ENCODE measurements at regions not wholly inside any gene's neighbourhood (a gene's known extent, or its start where the extent isn't known, plus 50 kb on each side); places are given as distances from the start of the nearest gene placed in this dataset.

- Histone ChIP-seq H3K27me3 (replicated peaks; ENCODE audit: insufficient read depth) (no peaks in the 10 kb centered on the region), H3K4me3 (no peak overlapping the region), H3K27ac (no peak overlapping the region), H2AFZ (no peak overlapping the region), H3K9ac (no peak overlapping the region), H4K20me1 (ENCODE audit: insufficient read depth) (no peaks in the 10 kb centered on the region), H3F3A (ENCODE audit: insufficient read depth) (no peaks in the 10 kb centered on the region), H3K4me2 (ENCODE audit: unreplicated experiment) (no peak overlapping the region), H3K36me3 (ENCODE audit: low read depth) (no peaks in the 10 kb centered on the region), H3K79me2 (ENCODE audit: insufficient read depth) (no peaks in the 10 kb centered on the region), H3K4me1 (ENCODE audit: insufficient read depth) (no peaks in the 10 kb centered on the region), H3K9me3 (ENCODE audit: low read depth) (no peaks in the 10 kb centered on the region), H3K9me2 (ENCODE audit: insufficient read depth) (no peaks in the 10 kb centered on the region)
- in situ Hi-C loops (cut with MboI) = no loop called here
- DNase-seq = no peak
- TF ChIP-seq EZH2phosphoT487 (IDR thresholded peaks at IDR 0.05; ENCODE audit: insufficient read depth, low read depth) = no peak
- no peak for TF ChIP-seq EZH2 (IDR thresholded peaks at IDR 0.05; ENCODE audit: insufficient read depth, poor library complexity, severe bottlenecking)
Measured at GRCh38 chr16:5200123-5200522, 102.5 kb upstream of the EEF2KMT start.

GRCh38 chr16:5196204-5196603 is 98.6 kb upstream of the EEF2KMT start:
- Histone ChIP-seq H2AFZ (no peak overlapping the region), H3K9ac (no peak overlapping the region), H3K9me2 (ENCODE audit: insufficient read depth) (no peaks in the 10 kb centered on the region), H3K4me1 (ENCODE audit: insufficient read depth) (no peaks in the 10 kb centered on the region), H3K9me3 (ENCODE audit: low read depth) (no peaks in the 10 kb centered on the region), H3F3A (ENCODE audit: insufficient read depth) (no peaks in the 10 kb centered on the region), H3K4me2 (ENCODE audit: unreplicated experiment) (no peak overlapping the region), H3K36me3 (ENCODE audit: low read depth) (no peaks in the 10 kb centered on the region), H3K79me2 (ENCODE audit: insufficient read depth) (no peaks in the 10 kb centered on the region), H4K20me1 (ENCODE audit: insufficient read depth) (no peaks in the 10 kb centered on the region), H3K27me3 (replicated peaks; ENCODE audit: insufficient read depth) (no peaks in the 10 kb centered on the region), H3K27ac (no peak overlapping the region), H3K4me3 (no peak overlapping the region)
- in situ Hi-C loops (cut with MboI) = no loop called here
- no peak for TF ChIP-seq EZH2 (IDR thresholded peaks at IDR 0.05; ENCODE audit: insufficient read depth, poor library complexity, severe bottlenecking)
- TF ChIP-seq EZH2phosphoT487 (IDR thresholded peaks at IDR 0.05; ENCODE audit: insufficient read depth, low read depth) = no peak
- WGBS, 2 experiments (ENCODE audit: low coverage in 1 of 2, low lambda C conversion rate in 2 of 2, missing lambda C conversion rate in 2 of 2) = 31 to 43% methylated on average over 3 of the region's 3 CpGs
- no peak for DNase-seq

GRCh38 chr16:5193861-5194260 is 96.3 kb upstream of the EEF2KMT start:
- in situ Hi-C loops (cut with MboI) = no loop called here
- TF ChIP-seq EZH2 (IDR thresholded peaks at IDR 0.05; ENCODE audit: insufficient read depth, poor library complexity, severe bottlenecking) (no peak), EZH2phosphoT487 (IDR thresholded peaks at IDR 0.05; ENCODE audit: insufficient read depth, low read depth) (no peak)
- Histone ChIP-seq H4K20me1 (ENCODE audit: insufficient read depth) (no peaks in the 10 kb centered on the region), H2AFZ (no peak overlapping the region), H3K4me1 (ENCODE audit: insufficient read depth) (no peaks in the 10 kb centered on the region), H3K36me3 (ENCODE audit: low read depth) (no peaks in the 10 kb centered on the region), H3K4me2 (ENCODE audit: unreplicated experiment) (no peak overlapping the region), H3K9ac (no peak overlapping the region), H3K79me2 (ENCODE audit: insufficient read depth) (no peaks in the 10 kb centered on the region), H3K9me3 (ENCODE audit: low read depth) (no peaks in the 10 kb centered on the region), H3F3A (ENCODE audit: insufficient read depth) (no peaks in the 10 kb centered on the region), H3K27me3 (replicated peaks; ENCODE audit: insufficient read depth) (no peaks in the 10 kb centered on the region), H3K27ac (no peak overlapping the region), H3K4me3 (no peak overlapping the region), H3K9me2 (ENCODE audit: insufficient read depth) (no peaks in the 10 kb centered on the region)
- 42% methylated on average over 11 of the region's 11 CpGs for WGBS, 2 experiments (ENCODE audit: low coverage in 1 of 2, low lambda C conversion rate in 2 of 2, missing lambda C conversion rate in 2 of 2)
- DNase-seq = no peak

- no peaks in the 10 kb centered on the region for H3K36me3 ChIP-seq (ENCODE audit: low read depth)
- H2AFZ ChIP-seq = no peak overlapping the region
- DNase-seq = no peak
- H3F3A ChIP-seq (ENCODE audit: insufficient read depth) = no peaks in the 10 kb centered on the region
- H3K9ac ChIP-seq = no peak overlapping the region
- H3K9me2 ChIP-seq (ENCODE audit: insufficient read depth) = no peaks in the 10 kb centered on the region
- H3K27ac ChIP-seq = no peak overlapping the region
- TF ChIP-seq EZH2 (IDR thresholded peaks at IDR 0.05; ENCODE audit: insufficient read depth, poor library complexity, severe bottlenecking) = no peak
- no peak for TF ChIP-seq EZH2phosphoT487 (IDR thresholded peaks at IDR 0.05; ENCODE audit: insufficient read depth, low read depth)
- H3K4me3 ChIP-seq = no peak overlapping the region
- no peaks in the 10 kb centered on the region for H3K27me3 ChIP-seq (replicated peaks; ENCODE audit: insufficient read depth)
- no peaks in the 10 kb centered on the region for H4K20me1 ChIP-seq (ENCODE audit: insufficient read depth)
- no peaks in the 10 kb centered on the region for H3K9me3 ChIP-seq (ENCODE audit: low read depth)
- in situ Hi-C loops (cut with MboI) = no loop called here
- no peak overlapping the region for H3K4me2 ChIP-seq (ENCODE audit: unreplicated experiment)
- 26 to 34% methylated on average over 1 of the region's 1 CpG for WGBS, 2 experiments (ENCODE audit: low coverage in 1 of 2, low lambda C conversion rate in 2 of 2, missing lambda C conversion rate in 2 of 2)
- H3K4me1 ChIP-seq (ENCODE audit: insufficient read depth) = no peaks in the 10 kb centered on the region
- no peaks in the 10 kb centered on the region for H3K79me2 ChIP-seq (ENCODE audit: insufficient read depth)
Measured at GRCh38 chr16:5188989-5189352, 91.4 kb upstream of the EEF2KMT start.

GRCh38 chr16:5188318-5188988 is 90.9 kb upstream of the EEF2KMT start:
- H3K4me1 ChIP-seq (ENCODE audit: insufficient read depth) = no peaks in the 10 kb centered on the region
- H3K9me2 ChIP-seq (ENCODE audit: insufficient read depth) = no peaks in the 10 kb centered on the region
- H4K20me1 ChIP-seq (ENCODE audit: insufficient read depth) = no peaks in the 10 kb centered on the region
- H3K4me2 ChIP-seq (ENCODE audit: unreplicated experiment) = no peak overlapping the region
- TF ChIP-seq EZH2 (IDR thresholded peaks at IDR 0.05; ENCODE audit: insufficient read depth, poor library complexity, severe bottlenecking) (no peak), EZH2phosphoT487 (IDR thresholded peaks at IDR 0.05; ENCODE audit: insufficient read depth, low read depth) (no peak)
- H3K4me3 ChIP-seq = no peak overlapping the region
- WGBS, 2 experiments (ENCODE audit: low coverage in 1 of 2, low lambda C conversion rate in 2 of 2, missing lambda C conversion rate in 2 of 2) = 18 to 19% methylated on average over 10 of the region's 10 CpGs
- in situ Hi-C loops (cut with MboI) = no loop called here
- H3K27me3 ChIP-seq (replicated peaks; ENCODE audit: insufficient read depth) = no peaks in the 10 kb centered on the region
- H3F3A ChIP-seq (ENCODE audit: insufficient read depth) = no peaks in the 10 kb centered on the region
- no peaks in the 10 kb centered on the region for H3K9me3 ChIP-seq (ENCODE audit: low read depth)
- H3K9ac ChIP-seq = no peak overlapping the region
- H3K36me3 ChIP-seq (ENCODE audit: low read depth) = no peaks in the 10 kb centered on the region
- H2AFZ ChIP-seq = no peak overlapping the region
- H3K79me2 ChIP-seq (ENCODE audit: insufficient read depth) = no peaks in the 10 kb centered on the region
- H3K27ac ChIP-seq = no peak overlapping the region
- DNase-seq = no peak

Measured in GM23248 (cell line).